ENCODE measurements at regions not wholly inside any gene's neighbourhood (a gene's known extent, or its start where the extent isn't known, plus 50 kb on each side); places are given as distances from the start of the nearest gene placed in this dataset.

DNA sequence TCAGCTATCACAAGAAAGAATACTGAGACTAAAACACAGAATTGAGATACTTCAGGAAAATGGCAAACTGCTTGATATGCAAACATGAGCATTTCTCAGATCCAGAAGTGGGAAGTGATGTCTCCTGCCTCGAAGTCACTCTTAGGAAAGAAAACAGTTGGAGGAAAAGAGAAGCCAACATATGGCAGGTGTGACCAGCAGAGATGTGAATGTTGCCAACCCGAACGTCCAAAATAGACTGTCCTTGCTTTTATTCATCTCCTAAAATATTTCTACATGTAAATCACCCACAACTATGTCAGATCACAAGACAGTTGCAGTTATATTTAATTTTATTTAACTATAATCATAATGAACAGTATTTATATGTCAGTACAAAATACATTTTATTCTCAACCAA is 687.6 kb downstream of the GALC start:
- H3K4me1 Mint-ChIP-seq: no peaks in the 10 kb centered on the region
- H3K27me3 Mint-ChIP-seq: no peaks in the 10 kb centered on the region
- no peak overlapping the region for H3K4me3 Mint-ChIP-seq
- H3K9me3 Mint-ChIP-seq (ENCODE audit: low read depth): peaks cover 5% of the 10 kb centered on the region
- DNase-seq (no peak), ATAC-seq (no peak)
- CTCF ChIA-PET: no interaction called here
- no peaks in the 10 kb centered on the region for H3K36me3 Mint-ChIP-seq
- H3K27ac Mint-ChIP-seq: no peak overlapping the region

DNA sequence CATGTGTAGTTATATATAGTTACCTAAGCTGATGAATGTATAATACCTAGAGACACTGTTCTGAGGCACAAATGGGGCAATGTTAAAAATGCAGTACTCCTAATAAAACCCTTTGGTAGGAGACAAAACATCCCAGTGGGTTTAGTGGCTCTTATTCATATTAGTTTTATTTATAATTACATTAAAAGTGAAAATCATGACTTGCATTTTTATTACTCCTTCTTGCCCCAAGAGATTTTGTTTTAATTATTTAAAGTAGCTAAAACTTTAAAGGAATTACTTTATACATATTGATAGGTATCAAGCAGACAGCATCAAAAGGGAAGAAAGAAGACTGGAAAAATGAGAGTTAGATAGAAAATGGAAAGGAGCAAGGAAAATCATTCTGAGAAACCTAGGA is 688.6 kb downstream of the GALC start:
- ATAC-seq (no peak), DNase-seq (no peak)
- Mint-ChIP-seq H3K4me3 (no peak overlapping the region), H3K36me3 (no peaks in the 10 kb centered on the region), H3K27ac (no peak overlapping the region), H3K27me3 (no peaks in the 10 kb centered on the region), H3K9me3 (ENCODE audit: low read depth) (peaks cover 5% of the 10 kb centered on the region), H3K4me1 (no peaks in the 10 kb centered on the region)
- CTCF ChIA-PET: no interaction called here

DNA sequence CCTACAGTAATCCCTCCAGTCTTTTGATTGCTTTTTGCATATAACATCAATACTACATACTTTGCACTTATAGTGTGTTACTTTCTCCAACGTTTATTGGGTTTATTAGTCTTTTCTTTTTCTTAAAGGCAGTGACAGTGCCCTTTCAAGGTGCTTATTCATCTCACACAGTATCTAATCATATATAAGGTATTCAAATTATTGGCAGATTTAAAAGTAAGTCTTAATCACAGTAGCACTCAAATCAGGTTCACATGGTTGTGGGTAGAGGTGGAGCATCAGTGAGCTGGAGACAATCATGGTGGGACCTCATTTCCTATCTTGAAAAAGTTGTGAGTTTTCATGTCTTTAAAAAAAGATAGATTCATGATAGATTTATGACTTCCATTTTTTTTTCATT is 706.2 kb downstream of the GALC start:
- ATAC-seq: no peak
- no peak for DNase-seq
- H3K27ac Mint-ChIP-seq: no peak overlapping the region
- H3K4me3 Mint-ChIP-seq: no peak overlapping the region
- CTCF ChIA-PET: no interaction called here
- no peaks in the 10 kb centered on the region for H3K27me3 Mint-ChIP-seq
- no peaks in the 10 kb centered on the region for H3K4me1 Mint-ChIP-seq
- H3K36me3 Mint-ChIP-seq: no peaks in the 10 kb centered on the region
- peaks cover 11% of the 10 kb centered on the region for H3K9me3 Mint-ChIP-seq (ENCODE audit: low read depth)

DNA sequence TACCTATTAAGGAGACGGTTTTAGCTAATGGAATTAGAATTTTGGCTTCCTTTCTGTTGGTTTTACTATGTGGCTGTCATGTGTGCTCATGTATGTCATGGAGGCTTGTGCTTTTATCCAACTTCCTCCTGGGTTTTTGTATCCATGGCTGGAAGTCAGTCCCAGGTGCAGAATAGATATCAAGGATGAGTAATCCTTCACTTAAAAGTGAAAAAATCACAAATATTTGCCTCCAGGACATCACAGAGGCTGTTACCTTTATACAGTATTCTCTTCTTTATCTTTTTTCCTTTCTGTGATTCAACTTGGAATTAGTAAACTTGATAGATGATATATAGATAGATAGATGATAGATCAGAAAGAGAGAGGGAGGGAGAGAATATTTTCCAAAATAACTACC is 706.8 kb downstream of the GALC start:
- H3K27ac Mint-ChIP-seq: no peak overlapping the region
- DNase-seq: no peak
- CTCF ChIA-PET: no interaction called here
- no peak overlapping the region for H3K4me3 Mint-ChIP-seq
- H3K36me3 Mint-ChIP-seq: no peaks in the 10 kb centered on the region
- H3K27me3 Mint-ChIP-seq: no peaks in the 10 kb centered on the region
- ATAC-seq: no peak
- no peaks in the 10 kb centered on the region for H3K4me1 Mint-ChIP-seq
- H3K9me3 Mint-ChIP-seq (ENCODE audit: low read depth): peaks cover 11% of the 10 kb centered on the region

DNA sequence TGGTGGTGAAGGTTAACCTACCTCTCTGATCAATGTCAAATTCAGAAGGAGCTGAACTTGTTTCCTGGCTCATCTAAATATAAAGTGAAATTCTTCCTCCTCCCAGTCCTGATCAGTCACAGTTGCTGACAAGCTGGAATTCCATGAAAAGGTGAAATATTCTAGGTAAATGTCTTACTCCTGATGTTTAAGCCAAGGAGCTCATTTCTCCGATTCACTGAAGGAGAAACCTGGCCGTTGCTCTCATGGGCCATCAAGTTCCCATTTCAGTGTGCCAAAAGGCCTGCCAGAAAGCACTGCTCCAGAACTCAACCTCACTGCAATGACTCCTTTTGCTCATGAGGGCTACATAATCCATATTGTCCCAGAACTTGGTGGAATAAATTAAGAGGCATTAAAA is 707.5 kb downstream of the GALC start:
- DNase-seq (no peak), ATAC-seq (no peak)
- Mint-ChIP-seq H3K4me1 (no peaks in the 10 kb centered on the region), H3K27ac (no peak overlapping the region), H3K27me3 (no peaks in the 10 kb centered on the region), H3K36me3 (no peaks in the 10 kb centered on the region), H3K9me3 (ENCODE audit: low read depth) (peaks cover 11% of the 10 kb centered on the region), H3K4me3 (no peak overlapping the region)
- CTCF ChIA-PET: no interaction called here

DNA sequence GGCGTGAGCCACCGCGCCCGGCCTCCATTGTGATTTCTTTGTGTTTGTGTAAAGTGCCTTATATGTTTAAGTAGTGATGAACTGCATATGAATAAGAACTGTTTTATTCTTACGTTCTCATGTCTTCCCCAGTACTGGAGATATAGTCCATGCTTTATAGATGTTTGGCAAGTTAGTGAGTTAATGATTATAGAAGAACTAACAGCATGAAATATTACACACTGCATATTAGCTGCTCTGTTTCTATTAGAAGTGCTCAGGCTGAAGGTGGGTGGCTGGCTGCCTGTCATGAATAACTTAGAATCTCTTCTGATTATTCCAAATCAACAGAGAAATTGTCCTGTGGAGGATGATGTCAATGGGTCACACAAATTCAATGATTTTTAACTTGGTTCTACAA is 709.4 kb downstream of the GALC start:
- CTCF ChIA-PET: no interaction called here
- H3K4me3 Mint-ChIP-seq: no peak overlapping the region
- no peak for DNase-seq
- ATAC-seq: no peak
- H3K9me3 Mint-ChIP-seq (ENCODE audit: low read depth): peaks cover 9% of the 10 kb centered on the region
- H3K27ac Mint-ChIP-seq: no peak overlapping the region
- no peaks in the 10 kb centered on the region for H3K4me1 Mint-ChIP-seq
- no peaks in the 10 kb centered on the region for H3K27me3 Mint-ChIP-seq
- no peaks in the 10 kb centered on the region for H3K36me3 Mint-ChIP-seq

DNA sequence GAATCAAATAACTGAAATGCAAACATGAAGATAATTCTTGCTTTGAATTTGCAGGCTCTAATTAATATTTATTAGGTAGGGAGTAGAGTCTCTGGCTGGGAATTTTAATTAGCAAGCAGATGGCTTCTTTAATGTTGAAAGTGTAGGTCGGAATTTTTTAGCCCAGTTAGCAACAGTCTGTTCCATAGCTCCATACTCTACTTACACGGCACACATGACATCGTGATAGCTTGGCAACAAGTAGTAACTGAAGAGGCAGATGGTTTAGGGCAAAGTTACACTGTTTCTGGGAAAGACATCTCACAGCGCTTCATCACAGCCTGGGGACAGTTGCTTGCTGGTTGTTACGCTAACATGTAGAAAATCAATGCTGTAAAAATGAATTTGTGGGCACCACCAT is 710.7 kb downstream of the GALC start:
- peaks cover 9% of the 10 kb centered on the region for H3K9me3 Mint-ChIP-seq (ENCODE audit: low read depth)
- CTCF ChIA-PET: no interaction called here
- no peaks in the 10 kb centered on the region for H3K4me1 Mint-ChIP-seq
- DNase-seq (no peak), ATAC-seq (no peak)
- H3K27me3 Mint-ChIP-seq: no peaks in the 10 kb centered on the region
- no peak overlapping the region for H3K27ac Mint-ChIP-seq
- H3K4me3 Mint-ChIP-seq: no peak overlapping the region
- no peaks in the 10 kb centered on the region for H3K36me3 Mint-ChIP-seq

DNA sequence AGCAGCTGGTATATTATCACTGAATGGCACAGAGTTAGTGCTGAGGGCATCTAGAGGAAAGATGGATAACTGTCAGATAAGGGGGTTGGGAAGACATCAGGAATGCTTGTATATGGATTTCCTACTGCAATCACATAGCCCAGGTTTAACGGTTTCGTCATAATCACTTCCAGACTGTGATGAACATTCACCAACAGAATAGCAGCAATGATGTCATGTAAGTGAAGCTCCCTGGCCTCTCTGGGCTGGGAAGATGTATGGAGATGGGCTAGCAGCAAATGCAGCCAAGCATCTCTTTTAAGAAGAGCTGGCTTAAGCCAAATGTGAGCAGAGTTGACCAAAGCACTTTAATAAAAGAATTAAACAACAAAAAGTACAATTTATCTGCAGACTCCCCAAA is 714.6 kb downstream of the GALC start:
- Mint-ChIP-seq H3K27me3 (no peaks in the 10 kb centered on the region), H3K27ac (no peak overlapping the region), H3K4me1 (no peaks in the 10 kb centered on the region), H3K4me3 (no peak overlapping the region), H3K36me3 (no peaks in the 10 kb centered on the region), H3K9me3 (ENCODE audit: low read depth) (peaks cover 4% of the 10 kb centered on the region)
- CTCF ChIA-PET: no interaction called here
- DNase-seq (no peak), ATAC-seq (no peak)

DNA sequence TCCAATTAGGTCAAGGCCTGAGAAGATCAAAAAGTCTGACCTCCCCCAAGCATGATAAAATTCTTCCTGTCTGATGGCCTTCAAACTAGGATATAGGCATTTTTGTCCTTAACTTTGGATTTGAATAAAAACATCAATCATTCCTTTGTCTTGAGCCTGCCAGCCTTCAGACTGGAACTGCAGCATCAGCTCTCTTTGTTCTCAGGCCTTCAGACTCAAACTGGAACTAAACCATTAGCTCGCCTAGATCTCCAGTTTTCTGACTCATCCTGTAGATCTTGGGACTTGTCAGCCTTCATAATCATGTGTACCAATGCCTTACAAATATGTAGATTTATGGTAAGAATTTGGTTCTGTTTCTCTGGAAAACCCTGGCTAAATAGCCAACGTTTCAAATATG is 721.7 kb downstream of the GALC start:
- no peaks in the 10 kb centered on the region for H3K4me1 Mint-ChIP-seq
- ATAC-seq (no peak), DNase-seq (no peak)
- H3K27ac Mint-ChIP-seq: no peak overlapping the region
- H3K36me3 Mint-ChIP-seq: no peaks in the 10 kb centered on the region
- CTCF ChIA-PET: no interaction called here
- no peaks in the 10 kb centered on the region for H3K27me3 Mint-ChIP-seq
- H3K9me3 Mint-ChIP-seq (ENCODE audit: low read depth): peaks cover 19% of the 10 kb centered on the region
- H3K4me3 Mint-ChIP-seq: no peak overlapping the region

DNA sequence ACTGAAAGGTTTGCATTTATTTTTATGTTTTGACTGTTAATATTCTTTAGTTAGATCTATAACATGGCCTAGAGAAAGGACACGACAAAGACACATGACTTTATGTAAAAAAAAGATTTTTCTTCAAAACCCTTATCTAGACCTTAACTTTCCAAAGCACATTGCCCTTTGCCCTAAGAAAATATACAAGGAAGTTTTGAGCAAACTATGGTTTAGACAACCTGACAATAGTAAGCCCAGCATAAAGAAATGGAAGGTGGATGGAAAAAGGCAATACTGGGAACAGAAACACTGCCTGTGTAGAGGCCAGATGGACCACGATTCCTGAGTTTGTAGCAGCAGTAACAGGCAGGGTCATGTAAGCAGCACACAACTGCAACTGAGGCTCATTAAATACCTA is 724.0 kb downstream of the GALC start:
- Mint-ChIP-seq H3K4me3 (no peak overlapping the region), H3K36me3 (no peaks in the 10 kb centered on the region), H3K9me3 (ENCODE audit: low read depth) (peaks cover 19% of the 10 kb centered on the region), H3K27me3 (no peaks in the 10 kb centered on the region), H3K27ac (no peak overlapping the region), H3K4me1 (no peaks in the 10 kb centered on the region)
- DNase-seq (no peak), ATAC-seq (no peak)
- CTCF ChIA-PET: no interaction called here

DNA sequence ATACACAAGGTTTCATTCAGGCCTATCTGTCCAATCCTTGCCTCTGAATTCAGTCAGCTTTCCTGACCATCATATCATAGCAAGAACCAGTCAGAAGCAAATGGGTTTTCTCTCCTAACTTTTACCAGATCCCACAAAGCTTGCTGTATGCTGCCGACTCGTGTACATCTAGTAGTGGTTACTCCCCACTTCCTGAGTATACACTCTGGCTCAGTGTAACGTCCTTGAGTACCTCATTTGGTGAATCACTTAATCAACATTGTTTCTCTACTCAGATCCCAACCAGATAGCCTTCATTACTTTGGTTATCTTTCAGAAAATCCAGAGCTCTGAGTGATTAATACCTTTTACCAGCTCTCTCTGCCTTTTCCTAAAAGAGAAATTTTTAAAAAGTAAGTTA is 728.2 kb downstream of the GALC start:
- H3K4me3 Mint-ChIP-seq: no peak overlapping the region
- H3K4me1 Mint-ChIP-seq: no peaks in the 10 kb centered on the region
- H3K27me3 Mint-ChIP-seq: no peaks in the 10 kb centered on the region
- no peak for ATAC-seq
- peaks cover 9% of the 10 kb centered on the region for H3K9me3 Mint-ChIP-seq (ENCODE audit: low read depth)
- CTCF ChIA-PET: no interaction called here
- DNase-seq: no peak
- H3K36me3 Mint-ChIP-seq: no peaks in the 10 kb centered on the region
- H3K27ac Mint-ChIP-seq: no peak overlapping the region

DNA sequence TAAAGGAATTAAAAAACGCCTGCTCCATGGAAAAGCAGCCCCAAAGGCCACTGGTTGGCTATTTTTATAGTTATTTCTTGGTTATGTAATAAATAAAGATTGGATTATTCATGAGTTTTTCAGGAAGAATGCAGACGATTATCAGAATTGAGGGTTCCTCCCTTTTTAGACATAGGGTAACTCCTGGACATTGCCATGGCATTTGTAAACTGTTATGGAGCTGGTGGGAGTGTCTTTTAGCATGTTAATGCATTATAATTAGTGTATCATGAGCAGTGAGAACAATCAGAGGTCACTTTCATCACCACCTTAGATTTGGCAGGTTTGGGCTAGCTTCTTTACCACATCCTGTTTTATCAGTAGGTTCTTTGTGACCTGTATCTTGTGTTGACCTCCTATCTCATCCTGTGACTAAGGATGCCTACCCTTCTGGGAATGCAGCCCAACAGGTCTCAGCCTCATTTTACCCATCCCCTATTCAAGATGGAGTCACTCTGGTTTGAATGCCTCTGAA is 728.7 kb downstream of the GALC start:
- CTCF ChIA-PET: no interaction called here
- Mint-ChIP-seq H3K9me3 (ENCODE audit: low read depth) (peaks cover 5% of the 10 kb centered on the region), H3K27me3 (no peaks in the 10 kb centered on the region), H3K4me3 (no peak overlapping the region), H3K36me3 (no peaks in the 10 kb centered on the region), H3K27ac (no peak overlapping the region), H3K4me1 (no peaks in the 10 kb centered on the region)
- ATAC-seq (no peak), DNase-seq (no peak)

DNA sequence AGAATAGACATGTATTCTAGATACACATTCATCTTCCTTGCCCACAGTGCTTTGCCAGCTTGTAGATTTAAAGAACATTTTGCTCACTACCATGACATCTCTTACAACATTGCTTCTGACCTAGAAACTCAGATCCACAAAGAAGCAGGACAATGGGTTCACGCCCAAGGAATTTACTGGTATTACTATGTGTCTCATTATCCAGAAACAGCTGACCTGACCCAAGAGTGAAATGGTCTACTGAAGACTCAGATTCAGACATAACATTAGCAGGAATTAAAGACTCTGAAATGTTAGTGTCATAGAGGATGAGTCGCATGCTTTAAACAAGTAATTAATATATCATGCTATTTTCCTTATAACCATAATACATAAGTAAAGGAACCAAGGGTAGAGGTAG is 731.4 kb downstream of the GALC start:
- Mint-ChIP-seq H3K9me3 (ENCODE audit: low read depth) (peaks cover 10% of the 10 kb centered on the region), H3K4me3 (no peak overlapping the region), H3K27me3 (no peaks in the 10 kb centered on the region), H3K36me3 (no peaks in the 10 kb centered on the region), H3K27ac (no peak overlapping the region), H3K4me1 (no peaks in the 10 kb centered on the region)
- CTCF ChIA-PET: no interaction called here
- DNase-seq (no peak), ATAC-seq (no peak)

DNA sequence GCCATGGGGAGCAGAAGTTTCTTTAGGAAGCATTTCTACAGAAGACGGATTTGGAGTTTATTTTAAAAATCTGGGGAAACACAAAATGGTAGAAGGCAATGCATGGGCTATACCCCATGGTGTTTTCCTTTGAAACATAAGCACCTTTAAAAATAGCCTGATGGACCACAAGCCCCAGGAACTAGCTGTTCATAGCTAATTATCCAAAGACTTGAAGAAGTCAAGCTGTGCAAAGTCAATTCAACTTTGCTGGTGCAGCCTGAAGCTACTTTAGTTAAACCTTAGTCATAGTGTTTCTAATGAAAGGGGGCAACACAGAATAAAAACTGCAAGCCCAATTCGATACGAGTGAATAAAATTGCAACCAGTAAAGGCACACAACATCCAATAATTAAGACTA is 732.5 kb downstream of the GALC start:
- H3K36me3 Mint-ChIP-seq: no peaks in the 10 kb centered on the region
- DNase-seq (no peak), ATAC-seq (no peak)
- CTCF ChIA-PET: no interaction called here
- no peaks in the 10 kb centered on the region for H3K4me1 Mint-ChIP-seq
- no peak overlapping the region for H3K27ac Mint-ChIP-seq
- H3K4me3 Mint-ChIP-seq: no peak overlapping the region
- no peaks in the 10 kb centered on the region for H3K27me3 Mint-ChIP-seq
- H3K9me3 Mint-ChIP-seq (ENCODE audit: low read depth): peaks cover 8% of the 10 kb centered on the region

DNA sequence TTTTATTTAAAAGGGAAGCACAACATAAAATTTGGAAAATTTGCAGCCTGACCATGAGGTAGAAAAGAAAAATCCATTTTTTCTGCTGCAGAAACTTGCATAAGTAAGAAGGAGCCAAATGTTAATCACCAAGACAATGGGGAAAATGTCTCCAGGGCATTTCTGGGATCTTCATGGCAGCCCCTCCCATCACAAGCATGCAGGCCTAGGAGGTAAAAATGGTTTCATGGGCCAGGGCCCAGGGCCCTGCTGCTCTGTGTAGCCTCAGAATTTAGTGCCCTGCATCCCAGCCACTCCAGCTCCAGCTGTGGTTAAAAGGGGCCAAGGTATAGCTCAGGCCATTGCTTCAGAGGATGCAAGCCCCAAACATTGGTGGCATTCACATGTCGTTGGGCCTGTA is 735.6 kb downstream of the GALC start:
- CTCF ChIA-PET: no interaction called here
- Mint-ChIP-seq H3K36me3 (no peaks in the 10 kb centered on the region), H3K27ac (no peak overlapping the region), H3K4me1 (no peaks in the 10 kb centered on the region), H3K27me3 (no peaks in the 10 kb centered on the region), H3K4me3 (no peak overlapping the region), H3K9me3 (ENCODE audit: low read depth) (peaks cover 8% of the 10 kb centered on the region)
- DNase-seq: no peak
- ATAC-seq: no peak

Data from activated CD8-positive, alpha-beta memory T cell treated with anti-CD3 and anti-CD28 coated beads, Interleukin-2, amount 10 ng/mL, durations not matched to agents 7 days and 5 days (primary cell).